Activated CD4-positive, alpha-beta T cell treated with anti-CD3 and anti-CD28 coated beads, Interleukin-2, amount 10 ng/mL, durations not matched to agents 7 days and 5 days (primary cell): ENCODE measurements at regions not wholly inside any gene's neighbourhood (a gene's known extent, or its start where the extent isn't known, plus 50 kb on each side); places are given as distances from the start of the nearest gene placed in this dataset.

Source experiments
- CTCF ChIA-PET: fragments of 350-600 bp; sonication (Branson Sonifier 250); formaldehyde crosslinking; loops from one replicate; lab custom pipeline; 2021; ENCODE audit warnings: antibody characterized with exemption; lab: Charles Lee
- POLR2A ChIA-PET: fragments of 350-600 bp; sonication (Branson Sonifier 250); formaldehyde crosslinking; loops from one replicate; lab custom pipeline; 2021; ENCODE audit warnings: antibody characterized with exemption; lab: Charles Lee
- DNase-seq: peaks from one replicate; pipeline ENCODE4 v3.0.0-alpha.2; 2020
- H3K27ac Mint-ChIP-seq: one replicate; pipeline ENCODE4 v1.8.0; 2021; ENCODE audit warnings: mild to moderate bottlenecking, moderate library complexity, mixed read lengths
- H3K27me3 Mint-ChIP-seq: one replicate; pipeline ENCODE4 v1.8.0; 2021; ENCODE audit warnings: mixed read lengths
- H3K36me3 Mint-ChIP-seq: one replicate; pipeline ENCODE4 v1.8.0; 2021; ENCODE audit warnings: low read depth, mixed read lengths
- H3K4me1 Mint-ChIP-seq: one replicate; pipeline ENCODE4 v1.8.0; 2021; ENCODE audit warnings: mixed read lengths
- H3K4me3 Mint-ChIP-seq: one replicate; pipeline ENCODE4 v1.8.0; 2021; ENCODE audit warnings: mild to moderate bottlenecking, moderate library complexity, mixed read lengths
- H3K9me3 Mint-ChIP-seq: one replicate; pipeline ENCODE4 v1.8.0; 2021; ENCODE audit warnings: mixed read lengths

- ChIA-PET CTCF (interaction anchor here (0.6 to 2.3 kb wide), 2 partner anchors 13 to 200 kb away, joined by 3 to 7 read pairs; no protein-coding TSS in a partner anchor), POLR2A (no interaction called here)
- Mint-ChIP-seq H3K9me3 (peaks cover 15% of the 10 kb centered on the region), H3K4me3 (no peak overlapping the region), H3K27ac (no peak overlapping the region), H3K4me1 (no peaks in the 10 kb centered on the region), H3K36me3 (no peaks in the 10 kb centered on the region), H3K27me3 (peaks cover 40% of the 10 kb centered on the region)
- no peak for DNase-seq
These were observed 53.4 kb downstream of the FOXB1 start for GRCh38 chr15:60057554-60057953.

DNA sequence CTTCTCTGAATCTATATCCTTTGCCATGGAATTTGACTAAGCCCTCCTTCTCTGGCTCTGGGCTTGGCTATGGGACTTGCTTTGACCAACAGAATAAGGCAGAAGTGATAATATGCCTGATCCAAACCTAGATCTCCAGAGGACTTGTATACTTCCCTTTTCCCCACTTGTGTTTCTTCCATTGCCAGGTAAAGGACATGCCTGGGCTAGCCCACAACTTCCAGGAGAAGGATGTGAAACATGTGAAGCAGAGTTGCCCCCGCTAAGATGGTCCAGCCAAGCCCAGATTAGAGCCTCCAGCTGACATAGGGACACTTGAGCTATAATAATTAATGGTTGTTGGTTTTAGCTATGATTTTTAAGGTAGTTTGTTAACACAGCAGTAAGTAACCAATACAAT, 55.1 kb downstream of the FOXB1 start:
- Mint-ChIP-seq H3K27ac (no peak overlapping the region), H3K36me3 (no peaks in the 10 kb centered on the region), H3K4me3 (no peak overlapping the region), H3K27me3 (peaks cover 30% of the 10 kb centered on the region), H3K9me3 (peaks cover 21% of the 10 kb centered on the region), H3K4me1 (no peaks in the 10 kb centered on the region)
- ChIA-PET POLR2A (no interaction called here), CTCF (no interaction called here)
- no peak for DNase-seq

GRCh38 chr15:60061758-60062157, 57.6 kb downstream of the FOXB1 start:
- ChIA-PET POLR2A (no interaction called here), CTCF (interaction anchor here (1.3 kb wide), 1 partner anchor 9 kb away, joined by 3 read pairs; no protein-coding TSS in a partner anchor)
- no peak overlapping the region for H3K27ac Mint-ChIP-seq
- H3K4me3 Mint-ChIP-seq, result no peak overlapping the region
- H3K4me1 Mint-ChIP-seq, result no peaks in the 10 kb centered on the region
- DNase-seq, result no peak
- no peaks in the 10 kb centered on the region for H3K36me3 Mint-ChIP-seq
- peaks cover 24% of the 10 kb centered on the region for H3K9me3 Mint-ChIP-seq
- peaks cover 21% of the 10 kb centered on the region for H3K27me3 Mint-ChIP-seq

GRCh38 chr15:60062826-60063225, 58.7 kb downstream of the FOXB1 start:
- DNase-seq, result no peak
- peaks cover 12% of the 10 kb centered on the region for H3K27me3 Mint-ChIP-seq
- H3K4me1 Mint-ChIP-seq, result no peaks in the 10 kb centered on the region
- POLR2A ChIA-PET, result no interaction called here
- no peaks in the 10 kb centered on the region for H3K36me3 Mint-ChIP-seq
- H3K27ac Mint-ChIP-seq, result no peak overlapping the region
- H3K4me3 Mint-ChIP-seq, result no peak overlapping the region
- CTCF ChIA-PET, result interaction anchor here (1.0 to 1.4 kb wide), 2 partner anchors 9 kb away, joined by 3 to 4 read pairs; no protein-coding TSS in a partner anchor
- peaks cover 24% of the 10 kb centered on the region for H3K9me3 Mint-ChIP-seq

- Mint-ChIP-seq H3K27ac (no peak overlapping the region), H3K36me3 (no peaks in the 10 kb centered on the region), H3K27me3 (peaks cover 7% of the 10 kb centered on the region), H3K9me3 (peaks cover 23% of the 10 kb centered on the region), H3K4me3 (no peak overlapping the region), H3K4me1 (no peaks in the 10 kb centered on the region)
- POLR2A ChIA-PET, result no interaction called here
- no peak for DNase-seq
- CTCF ChIA-PET, result no interaction called here
These were observed 61.8 kb downstream of the FOXB1 start for GRCh38 chr15:60065951-60066350.

DNA sequence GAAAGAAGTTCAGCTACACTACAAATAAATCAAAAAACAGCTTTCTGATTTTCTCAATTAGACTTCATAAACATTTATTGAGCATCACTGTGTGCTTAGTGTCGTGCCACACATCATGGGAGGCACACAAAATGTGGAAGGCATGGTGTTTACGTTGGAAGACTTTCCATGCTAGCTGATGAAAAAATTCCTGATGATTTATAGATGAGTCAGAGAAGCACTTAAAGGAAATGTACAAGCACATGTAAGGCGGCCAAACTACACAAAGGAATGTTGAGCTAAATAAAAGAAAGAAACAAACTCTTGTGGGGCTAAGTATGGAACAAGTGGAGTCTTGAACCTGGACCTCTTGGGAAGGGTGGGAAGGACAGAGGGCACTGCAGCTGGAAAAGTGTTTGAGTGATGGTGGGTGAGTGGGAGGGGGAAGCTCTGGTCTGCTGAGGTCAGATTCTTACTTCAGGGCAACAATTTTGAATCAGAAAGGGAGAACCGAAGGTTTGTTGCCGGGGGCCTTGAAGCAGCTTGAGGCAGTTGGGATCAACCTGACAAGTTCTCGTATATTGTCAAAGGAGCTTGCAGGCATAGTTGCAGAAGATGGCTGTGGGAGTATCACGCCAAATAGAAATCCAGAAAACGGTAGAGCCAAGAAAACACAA, 66.9 kb downstream of the FOXB1 start:
- Mint-ChIP-seq H3K4me1 (peaks cover 18% of the 10 kb centered on the region), H3K27ac (no peak overlapping the region), H3K36me3 (peaks cover 4% of the 10 kb centered on the region), H3K4me3 (no peak overlapping the region), H3K27me3 (peaks cover 2% of the 10 kb centered on the region), H3K9me3 (peaks cover 2% of the 10 kb centered on the region)
- no peak for DNase-seq
- POLR2A ChIA-PET, result no interaction called here
- CTCF ChIA-PET, result interaction anchor here (0.9 to 1.2 kb wide), 5 partner anchors 10 to 44 kb away, joined by 3 read pairs; no protein-coding TSS in a partner anchor

DNA sequence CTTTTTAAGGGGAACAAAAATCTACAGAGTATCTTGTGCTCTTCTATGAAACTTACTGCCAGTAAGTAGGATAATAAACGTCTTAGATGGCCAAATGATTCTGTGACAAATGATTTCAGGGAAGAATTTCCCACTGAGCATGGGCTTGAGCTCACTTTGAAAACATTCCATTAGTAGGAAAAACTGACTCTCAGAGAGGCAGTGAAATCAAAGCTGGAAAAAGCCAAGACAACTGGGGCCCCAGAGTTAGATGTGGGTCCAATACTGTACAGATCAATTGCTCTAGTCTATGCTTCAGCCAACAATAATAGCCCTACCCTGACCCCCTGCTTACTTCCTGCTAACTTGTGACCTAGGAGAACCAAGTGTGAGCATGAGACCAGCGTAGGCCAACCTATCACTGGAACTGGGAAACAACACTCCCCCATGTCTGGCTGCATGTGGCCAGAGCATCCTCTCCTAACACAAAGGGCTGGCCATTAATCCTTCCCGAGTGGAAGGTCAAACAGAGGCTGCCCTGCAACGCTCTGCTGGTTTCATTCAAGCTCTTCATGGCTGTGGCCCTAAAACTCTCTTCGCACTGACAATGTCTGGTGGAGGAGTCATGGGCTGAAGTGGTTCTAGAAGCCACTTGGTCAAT, 68.8 kb downstream of the FOXB1 start:
- no peak overlapping the region for H3K27ac Mint-ChIP-seq
- DNase-seq, result no peak
- peaks cover 37% of the 10 kb centered on the region for H3K4me1 Mint-ChIP-seq
- no peak overlapping the region for H3K4me3 Mint-ChIP-seq
- peaks cover 4% of the 10 kb centered on the region for H3K36me3 Mint-ChIP-seq
- H3K27me3 Mint-ChIP-seq, result no peaks in the 10 kb centered on the region
- CTCF ChIA-PET, result no interaction called here
- POLR2A ChIA-PET, result no interaction called here
- peaks cover 2% of the 10 kb centered on the region for H3K9me3 Mint-ChIP-seq

- CTCF ChIA-PET, result no interaction called here
- peaks cover 2% of the 10 kb centered on the region for H3K9me3 Mint-ChIP-seq
These were observed 69.3 kb downstream of the FOXB1 start for GRCh38 chr15:60073466-60073840.

GRCh38 chr15:60074181-60074885, 70.2 kb downstream of the FOXB1 start:
- no peak overlapping the region for H3K4me3 Mint-ChIP-seq
- H3K9me3 Mint-ChIP-seq, result peaks cover 2% of the 10 kb centered on the region
- no peaks in the 10 kb centered on the region for H3K27me3 Mint-ChIP-seq
- H3K27ac Mint-ChIP-seq, result no peak overlapping the region
- POLR2A ChIA-PET, result no interaction called here
- H3K4me1 Mint-ChIP-seq, result peaks cover 41% of the 10 kb centered on the region
- H3K36me3 Mint-ChIP-seq, result peaks cover 4% of the 10 kb centered on the region
- no peak for DNase-seq
- CTCF ChIA-PET, result no interaction called here

More at GRCh38 chr15:60073466-60073840, 69.3 kb downstream of the FOXB1 start:
- DNase-seq, result no peak
- Mint-ChIP-seq H3K4me3 (no peak overlapping the region), H3K27ac (no peak overlapping the region), H3K36me3 (peaks cover 4% of the 10 kb centered on the region), H3K4me1 (peaks cover 41% of the 10 kb centered on the region), H3K27me3 (no peaks in the 10 kb centered on the region)
- POLR2A ChIA-PET, result no interaction called here

- no peak overlapping the region for H3K4me3 Mint-ChIP-seq
- H3K4me1 Mint-ChIP-seq, result peaks cover 41% of the 10 kb centered on the region
- CTCF ChIA-PET, result interaction anchor here (0.7 kb wide), 1 partner anchor 64 kb away, joined by 3 read pairs; no protein-coding TSS in a partner anchor
These were observed 71.9 kb downstream of the FOXB1 start for GRCh38 chr15:60076045-60076444.

DNA sequence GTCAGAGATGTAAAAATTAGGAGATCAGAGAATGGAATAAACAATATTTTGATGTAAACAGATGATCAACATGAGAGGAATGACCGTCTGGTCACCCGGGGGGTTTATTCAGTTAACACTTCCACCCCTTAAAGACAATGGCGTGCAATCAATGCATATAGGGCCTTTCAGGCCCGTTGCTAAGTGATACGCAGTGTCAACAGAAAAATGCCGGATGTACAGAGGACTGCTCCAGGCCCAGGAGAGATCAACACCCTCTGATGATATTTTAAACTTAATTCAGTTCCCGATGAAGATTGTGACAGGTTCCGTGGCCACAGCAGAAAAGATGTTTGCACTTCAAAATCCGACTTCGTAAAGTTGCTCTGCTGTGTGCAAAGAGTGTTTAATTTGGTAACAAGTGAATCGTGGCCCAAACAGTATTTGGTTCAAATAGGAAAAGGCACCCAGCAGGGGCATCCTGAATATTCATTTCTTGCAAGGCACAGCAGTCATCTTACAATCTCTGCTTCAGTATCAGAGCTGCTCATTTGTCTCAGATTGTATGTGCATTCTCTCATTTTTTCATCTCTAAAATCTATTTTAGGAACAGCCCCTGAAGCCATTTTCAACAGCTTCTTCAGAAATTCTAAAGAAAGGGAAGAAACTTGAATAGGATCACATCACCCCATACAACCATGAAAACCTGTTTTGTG, 72.6 kb downstream of the FOXB1 start:
- Mint-ChIP-seq H3K36me3 (peaks cover 4% of the 10 kb centered on the region), H3K4me3 (no peak overlapping the region), H3K4me1 (peaks cover 41% of the 10 kb centered on the region), H3K9me3 (peaks cover 2% of the 10 kb centered on the region), H3K27me3 (no peaks in the 10 kb centered on the region), H3K27ac (no peak overlapping the region)
- ChIA-PET POLR2A (no interaction called here), CTCF (interaction anchor here (1.0 to 1.1 kb wide), 2 partner anchors 44 to 186 kb away, joined by 3 read pairs; no protein-coding TSS in a partner anchor)
- no peak for DNase-seq

More at GRCh38 chr15:60076045-60076444, 71.9 kb downstream of the FOXB1 start:
- Mint-ChIP-seq H3K9me3 (peaks cover 2% of the 10 kb centered on the region), H3K27ac (no peak overlapping the region), H3K36me3 (peaks cover 4% of the 10 kb centered on the region), H3K27me3 (no peaks in the 10 kb centered on the region)
- POLR2A ChIA-PET, result no interaction called here
- no peak for DNase-seq

DNA sequence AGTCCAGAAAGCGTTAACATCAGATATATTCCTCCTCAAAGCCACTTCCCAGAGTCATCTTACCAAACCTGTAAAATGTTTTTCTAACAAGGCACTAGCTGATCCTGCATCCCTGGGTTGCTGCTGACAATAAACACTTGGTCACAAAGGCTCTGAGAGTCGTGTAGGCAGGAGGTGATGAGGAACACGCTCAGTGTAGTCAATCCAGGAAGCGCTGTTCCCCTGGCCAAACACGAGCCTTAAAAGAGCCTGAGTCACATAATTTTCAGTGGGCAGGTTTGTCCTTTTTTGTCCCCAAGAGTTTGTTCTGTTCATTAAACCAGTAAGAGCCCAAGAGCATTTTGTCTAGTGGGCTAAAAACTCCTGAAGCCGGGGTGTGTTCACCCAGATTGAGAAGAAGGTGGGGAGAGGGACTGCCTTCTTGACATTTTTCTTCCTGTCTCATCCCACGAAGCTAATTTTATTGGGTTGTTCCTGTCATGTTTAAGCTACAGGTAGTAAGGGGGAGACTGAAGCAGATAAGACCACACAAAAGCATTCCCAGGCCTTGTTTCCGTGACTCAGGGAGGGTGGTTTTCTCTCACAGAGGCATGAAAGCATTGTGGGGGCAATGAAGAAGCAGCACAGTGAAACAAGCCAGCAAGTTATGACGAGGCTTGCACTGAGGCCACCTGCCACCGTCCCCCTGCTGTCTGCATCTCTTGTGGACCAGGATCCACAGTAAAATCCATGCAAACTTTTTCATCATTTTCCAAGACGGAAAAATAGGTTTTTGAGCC, 73.7 kb downstream of the FOXB1 start:
- POLR2A ChIA-PET, result no interaction called here
- Mint-ChIP-seq H3K27me3 (no peaks in the 10 kb centered on the region), H3K9me3 (peaks cover 2% of the 10 kb centered on the region), H3K4me1 (peaks cover 41% of the 10 kb centered on the region), H3K27ac (no peak overlapping the region), H3K4me3 (no peak overlapping the region), H3K36me3 (peaks cover 4% of the 10 kb centered on the region)
- DNase-seq, result no peak
- CTCF ChIA-PET, result interaction anchor here (0.6 to 1.1 kb wide), 4 partner anchors 10 to 185 kb away, joined by 3 to 4 read pairs (median 3); no protein-coding TSS in a partner anchor
